ENCODE measurements at regions not wholly inside any gene's neighbourhood (a gene's known extent, or its start where the extent isn't known, plus 50 kb on each side); places are given as distances from the start of the nearest gene placed in this dataset.
"Not testable (repeated sequence)": the region's sequence is repeated elsewhere in the genome, so short reads cannot be mapped to it uniquely, and the experiment has no call there.

- no peak for ATAC-seq
- peaks cover 3% of the 10 kb centered on the region for H3K9me3 Mint-ChIP-seq
- H3K27me3 Mint-ChIP-seq = peaks cover 12% of the 10 kb centered on the region
- H3K4me3 Mint-ChIP-seq = no peak overlapping the region
- H3K36me3 Mint-ChIP-seq = no peaks in the 10 kb centered on the region
- H3K27ac Mint-ChIP-seq = no peak overlapping the region
- no peaks in the 10 kb centered on the region for H3K4me1 Mint-ChIP-seq
Measured at GRCh38 chr4:38378478-38378877, 285.5 kb upstream of the KLF3 start.

- H3K36me3 Mint-ChIP-seq = no peaks in the 10 kb centered on the region
Measured at GRCh38 chr4:38381788-38382187, 282.2 kb upstream of the KLF3 start.

GRCh38 chr4:38382520-38382919 is 281.5 kb upstream of the KLF3 start:
- no peak overlapping the region for H3K4me3 Mint-ChIP-seq

More at GRCh38 chr4:38381788-38382187, 282.2 kb upstream of the KLF3 start:
- no peak for ATAC-seq
- peaks cover 3% of the 10 kb centered on the region for H3K9me3 Mint-ChIP-seq
- H3K27me3 Mint-ChIP-seq = peaks cover 12% of the 10 kb centered on the region
- H3K4me3 Mint-ChIP-seq = no peak overlapping the region
- no peaks in the 10 kb centered on the region for H3K4me1 Mint-ChIP-seq
- H3K27ac Mint-ChIP-seq = no peak overlapping the region

DNA sequence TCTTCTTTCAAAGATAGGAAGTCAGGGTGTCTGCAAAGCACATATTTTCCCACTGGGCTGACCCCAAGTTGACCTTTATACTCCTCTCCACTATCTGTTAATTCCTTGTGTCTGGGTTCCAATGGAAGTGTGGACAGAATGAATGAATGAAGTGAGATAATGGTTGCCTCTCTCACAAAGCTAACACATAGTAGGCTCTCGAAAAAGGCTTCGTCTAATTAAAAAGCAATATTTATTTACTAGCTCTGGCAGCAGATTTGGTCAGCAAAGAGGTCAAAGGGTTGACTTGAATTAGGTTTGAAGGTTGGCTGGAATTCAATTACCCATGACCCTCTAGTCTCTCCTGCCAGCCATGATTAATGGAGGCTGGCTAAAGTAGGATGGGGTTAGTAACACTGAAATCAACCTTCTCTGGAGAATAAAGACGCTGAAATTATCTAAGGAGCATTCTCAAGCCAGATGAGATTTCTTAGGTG is 280.3 kb upstream of the KLF3 start:
- no peak overlapping the region for H3K4me3 Mint-ChIP-seq
- H3K27ac Mint-ChIP-seq = no peak overlapping the region
- no peak for ATAC-seq
- H3K9me3 Mint-ChIP-seq = peaks cover 2% of the 10 kb centered on the region
- H3K27me3 Mint-ChIP-seq = no peaks in the 10 kb centered on the region
- H3K4me1 Mint-ChIP-seq = no peaks in the 10 kb centered on the region
- H3K36me3 Mint-ChIP-seq = no peaks in the 10 kb centered on the region

More at GRCh38 chr4:38382520-38382919, 281.5 kb upstream of the KLF3 start:
- peaks cover 5% of the 10 kb centered on the region for H3K27me3 Mint-ChIP-seq
- H3K27ac Mint-ChIP-seq = no peak overlapping the region
- no peaks in the 10 kb centered on the region for H3K4me1 Mint-ChIP-seq
- no peak for ATAC-seq
- peaks cover 3% of the 10 kb centered on the region for H3K9me3 Mint-ChIP-seq
- H3K36me3 Mint-ChIP-seq = no peaks in the 10 kb centered on the region

DNA sequence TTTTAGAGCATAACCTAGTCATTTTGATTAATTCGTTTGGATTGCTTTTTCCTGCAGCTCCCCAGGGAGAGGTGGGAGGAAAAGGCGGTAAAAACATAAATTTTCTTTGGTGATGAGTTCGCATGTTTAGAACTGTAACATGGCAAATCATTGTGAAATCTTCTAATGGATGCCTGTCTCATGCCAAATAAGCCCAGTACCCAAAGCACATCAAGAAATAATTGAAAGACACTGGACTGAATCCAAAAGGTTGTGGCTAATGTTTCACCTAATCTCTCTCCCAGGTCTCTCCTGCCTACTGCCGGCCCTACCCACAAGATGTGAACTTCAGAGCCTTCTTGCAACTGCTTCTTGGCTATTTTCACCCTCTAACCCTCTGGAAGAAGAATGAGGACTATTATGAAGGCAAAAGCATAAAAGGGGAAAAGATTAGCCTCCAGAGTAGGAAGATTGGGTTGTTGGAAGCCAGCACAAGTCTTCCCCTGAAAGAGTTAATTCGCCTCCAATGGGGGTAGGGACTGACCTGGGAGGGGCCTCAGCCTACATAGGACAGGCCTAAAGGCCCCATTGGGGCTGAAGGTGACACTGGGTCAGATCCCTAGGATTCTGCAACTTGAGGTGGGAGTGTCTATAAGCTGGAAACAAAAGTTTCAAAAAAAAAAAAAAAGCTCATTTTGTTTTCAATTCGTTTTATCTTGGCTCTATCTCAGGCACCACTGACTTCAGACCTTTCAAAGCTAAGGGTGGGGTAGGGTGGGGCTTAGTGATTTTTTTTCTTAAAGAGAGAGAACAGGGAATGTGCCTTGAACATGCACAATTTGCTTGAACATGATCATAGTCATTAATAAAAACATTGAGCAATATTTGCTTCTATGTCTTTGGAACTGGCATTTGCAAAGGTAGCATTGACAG is 278.6 kb upstream of the KLF3 start:
- no peak overlapping the region for H3K27ac Mint-ChIP-seq
- ATAC-seq = no peak

DNA sequence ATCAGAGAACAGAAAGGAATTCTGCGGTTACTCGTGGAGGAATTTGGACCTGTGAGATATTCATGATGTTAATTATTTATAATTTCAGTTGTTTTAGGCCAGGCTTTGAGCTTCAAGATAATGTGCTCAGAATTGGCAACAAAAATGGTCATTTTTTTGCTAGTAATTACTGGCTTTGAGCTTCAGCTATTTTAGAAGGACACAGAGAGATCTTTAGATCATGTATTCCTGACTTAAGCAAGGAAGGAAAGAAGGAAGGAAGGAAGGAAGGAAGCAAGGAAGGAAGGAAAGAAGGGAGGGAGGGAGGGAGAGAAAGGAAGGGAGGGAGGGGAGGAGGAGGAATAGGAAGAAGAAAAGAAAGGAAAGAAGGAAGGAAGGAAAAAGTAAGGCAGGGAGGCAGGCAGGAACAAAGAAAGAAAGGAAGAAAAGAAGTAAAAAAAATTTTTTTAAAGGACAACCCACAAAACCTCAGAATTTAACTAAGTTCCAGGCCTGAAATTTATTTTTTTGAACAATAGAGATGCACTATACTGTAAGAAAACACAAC is 277.9 kb upstream of the KLF3 start:
- ATAC-seq = no peak
- Mint-ChIP-seq H3K4me1 (no peaks in the 10 kb centered on the region), H3K36me3 (no peaks in the 10 kb centered on the region), H3K27ac (no peak overlapping the region), H3K4me3 (no peak overlapping the region), H3K9me3 (peaks cover 10% of the 10 kb centered on the region), H3K27me3 (no peaks in the 10 kb centered on the region)

More for the DNA sequence above, 278.6 kb upstream of the KLF3 start:
- H3K4me1 Mint-ChIP-seq = no peaks in the 10 kb centered on the region
- no peak overlapping the region for H3K4me3 Mint-ChIP-seq
- no peaks in the 10 kb centered on the region for H3K27me3 Mint-ChIP-seq
- H3K9me3 Mint-ChIP-seq = peaks cover 6% of the 10 kb centered on the region
- no peaks in the 10 kb centered on the region for H3K36me3 Mint-ChIP-seq

GRCh38 chr4:38386654-38387188 is 277.3 kb upstream of the KLF3 start:
- Mint-ChIP-seq H3K4me3 (no peak overlapping the region), H3K36me3 (peaks cover 4% of the 10 kb centered on the region), H3K9me3 (peaks cover 15% of the 10 kb centered on the region), H3K27ac (no peak overlapping the region), H3K27me3 (no peaks in the 10 kb centered on the region), H3K4me1 (no peaks in the 10 kb centered on the region)
- no peak for ATAC-seq

DNA sequence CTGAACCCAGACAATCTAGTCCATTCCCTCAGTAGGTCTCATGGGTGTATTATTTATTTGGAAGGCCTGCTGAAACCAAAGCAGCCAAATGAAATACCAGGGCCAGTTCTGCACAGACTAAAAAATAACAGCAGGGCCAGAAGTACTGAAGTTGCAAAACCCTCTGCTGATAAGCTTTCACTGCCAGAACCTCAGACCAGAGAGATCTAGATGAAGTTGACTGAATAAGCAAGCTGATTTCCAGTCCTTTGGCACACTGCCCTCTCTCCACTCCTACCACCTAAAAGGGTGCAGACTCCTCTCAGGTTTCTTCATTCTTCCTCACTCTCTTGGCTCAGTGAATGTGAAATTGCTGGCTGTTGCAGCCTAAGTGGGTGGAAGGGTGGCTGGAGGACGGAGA is 276.7 kb upstream of the KLF3 start:
- H3K27ac Mint-ChIP-seq = no peak overlapping the region
- peaks cover 8% of the 10 kb centered on the region for H3K36me3 Mint-ChIP-seq
- no peak for ATAC-seq
- no peaks in the 10 kb centered on the region for H3K4me1 Mint-ChIP-seq
- no peaks in the 10 kb centered on the region for H3K27me3 Mint-ChIP-seq
- peaks cover 18% of the 10 kb centered on the region for H3K9me3 Mint-ChIP-seq
- no peak overlapping the region for H3K4me3 Mint-ChIP-seq

GRCh38 chr4:38387819-38388218 is 276.2 kb upstream of the KLF3 start:
- H3K4me1 Mint-ChIP-seq = no peaks in the 10 kb centered on the region

DNA sequence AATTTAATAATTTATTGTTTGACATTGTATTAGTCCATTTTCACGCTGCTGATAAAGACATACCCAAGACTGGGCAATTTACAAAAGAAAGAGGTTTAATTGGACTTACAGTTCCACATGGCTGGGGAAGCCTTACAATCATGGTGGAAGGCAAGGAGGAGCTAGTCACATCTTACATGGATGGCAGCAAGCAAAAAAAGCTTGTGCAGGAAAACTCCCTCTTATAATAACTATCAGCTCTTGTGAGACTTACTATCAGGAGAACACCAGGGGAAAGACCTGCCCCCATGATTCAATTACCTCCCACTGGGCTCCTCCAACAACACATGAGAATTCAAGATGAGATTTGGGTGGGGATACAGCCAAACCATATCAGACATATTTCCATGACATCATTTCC is 275.1 kb upstream of the KLF3 start:
- H3K9me3 Mint-ChIP-seq = peaks cover 23% of the 10 kb centered on the region
- H3K27me3 Mint-ChIP-seq, H3K4me3 Mint-ChIP-seq, H3K27ac Mint-ChIP-seq, ATAC-seq, H3K4me1 Mint-ChIP-seq, H3K36me3 Mint-ChIP-seq: not testable (repeated sequence)

More at GRCh38 chr4:38387819-38388218, 276.2 kb upstream of the KLF3 start:
- H3K27ac Mint-ChIP-seq = no peak overlapping the region
- no peak for ATAC-seq
- H3K4me3 Mint-ChIP-seq = no peak overlapping the region
- H3K9me3 Mint-ChIP-seq = peaks cover 20% of the 10 kb centered on the region
- H3K36me3 Mint-ChIP-seq = peaks cover 8% of the 10 kb centered on the region
- no peaks in the 10 kb centered on the region for H3K27me3 Mint-ChIP-seq

GRCh38 chr4:38390969-38391545 is 272.9 kb upstream of the KLF3 start:
- H3K36me3 Mint-ChIP-seq = peaks cover 8% of the 10 kb centered on the region
- H3K9me3 Mint-ChIP-seq = peaks cover 23% of the 10 kb centered on the region
- H3K27ac Mint-ChIP-seq = no peak overlapping the region
- no peaks in the 10 kb centered on the region for H3K4me1 Mint-ChIP-seq
- H3K27me3 Mint-ChIP-seq = no peaks in the 10 kb centered on the region
- no peak for ATAC-seq
- H3K4me3 Mint-ChIP-seq = no peak overlapping the region

DNA sequence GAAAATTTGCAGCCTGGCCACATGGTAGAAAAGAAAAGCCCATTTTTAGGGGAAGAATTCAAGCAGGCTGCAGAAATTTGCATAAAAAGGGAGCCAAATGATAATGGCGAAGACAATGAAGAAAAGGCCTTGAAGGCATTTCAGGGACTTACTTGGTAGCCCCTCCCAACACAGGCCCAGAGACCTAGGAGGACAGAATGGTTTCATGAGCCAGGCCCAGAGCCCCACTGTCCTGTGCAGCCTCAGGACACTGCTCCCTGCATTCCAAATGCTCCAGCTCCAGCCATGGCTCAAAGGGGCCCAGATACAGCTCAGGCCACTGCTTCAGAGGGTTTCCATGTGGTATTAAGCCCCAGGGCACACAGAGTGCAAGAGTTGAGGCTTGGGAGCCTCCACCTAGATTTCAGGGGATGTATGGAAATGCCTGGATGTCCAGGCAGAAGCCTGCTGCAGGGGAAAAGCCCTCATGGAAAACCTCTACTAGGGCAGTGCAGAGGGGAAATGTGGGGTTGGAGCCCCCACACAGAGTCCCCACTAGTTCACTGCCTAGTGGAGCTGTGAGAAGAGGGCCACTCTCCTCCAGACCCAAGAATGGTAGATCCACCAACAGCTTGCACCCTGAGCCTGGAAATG is 271.7 kb upstream of the KLF3 start:
- Mint-ChIP-seq H3K4me3 (no peak overlapping the region), H3K36me3 (peaks cover 8% of the 10 kb centered on the region), H3K4me1 (no peaks in the 10 kb centered on the region), H3K27me3 (no peaks in the 10 kb centered on the region), H3K27ac (no peak overlapping the region), H3K9me3 (peaks cover 23% of the 10 kb centered on the region)
- no peak for ATAC-seq

DNA sequence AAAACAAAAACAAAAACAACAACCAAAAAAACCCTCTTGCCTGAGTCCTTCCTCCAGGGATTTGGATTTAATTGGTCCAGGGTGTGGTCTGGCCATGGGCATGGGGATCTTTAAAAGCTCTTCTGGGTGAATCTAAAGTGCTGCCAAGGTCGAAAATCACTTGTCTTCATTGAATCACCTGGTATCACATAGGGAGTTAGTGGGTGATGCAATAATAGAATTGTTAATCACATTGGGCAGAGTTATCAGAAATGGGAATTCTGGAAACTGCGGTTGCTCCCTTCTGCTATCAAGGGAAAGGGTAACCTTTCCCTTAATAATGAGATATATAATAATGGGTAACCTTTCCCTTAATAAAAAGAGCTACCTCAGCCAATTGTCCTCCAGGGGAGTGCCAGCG is 267.9 kb upstream of the KLF3 start:
- no peak overlapping the region for H3K4me3 Mint-ChIP-seq
- no peak overlapping the region for H3K27ac Mint-ChIP-seq
- H3K4me1 Mint-ChIP-seq = no peaks in the 10 kb centered on the region
- H3K36me3 Mint-ChIP-seq = peaks cover 8% of the 10 kb centered on the region
- H3K9me3 Mint-ChIP-seq = peaks cover 21% of the 10 kb centered on the region
- no peak for ATAC-seq
- no peaks in the 10 kb centered on the region for H3K27me3 Mint-ChIP-seq

- peaks cover 1% of the 10 kb centered on the region for H3K36me3 Mint-ChIP-seq
Measured at GRCh38 chr4:38396845-38397547, 267.0 kb upstream of the KLF3 start.

More at GRCh38 chr4:38396845-38397547, 267.0 kb upstream of the KLF3 start:
- H3K9me3 Mint-ChIP-seq = peaks cover 13% of the 10 kb centered on the region
- H3K4me1 Mint-ChIP-seq = peaks cover 4% of the 10 kb centered on the region
- no peaks in the 10 kb centered on the region for H3K27me3 Mint-ChIP-seq
- H3K4me3 Mint-ChIP-seq = no peak overlapping the region
- ATAC-seq = no peak
- H3K27ac Mint-ChIP-seq = no peak overlapping the region
